Progenitor cell of endocrine pancreas (in vitro differentiated cells): ENCODE measurements at regions not wholly inside any gene's neighbourhood (a gene's known extent, or its start where the extent isn't known, plus 50 kb on each side); places are given as distances from the start of the nearest gene placed in this dataset.
"Not testable (repeated sequence)": the region's sequence is repeated elsewhere in the genome, so short reads cannot be mapped to it uniquely, and the experiment has no call there.

Experiments used
- DNase-seq: peaks from one replicate; pipeline ENCODE4 v3.0.0; 2021; ENCODE audit warnings: low spot score; ENCODE audit not compliant: unreplicated experiment
- H3K27ac Mint-ChIP-seq: 2 replicates; pipeline ENCODE4 v1.8.0; 2021; ENCODE audit warnings: mild to moderate bottlenecking, moderate library complexity, mixed read lengths
- H3K27me3 Mint-ChIP-seq: 2 replicates; pipeline ENCODE4 v1.8.0; 2021; ENCODE audit warnings: mixed read lengths
- H3K36me3 Mint-ChIP-seq: 2 replicates; pipeline ENCODE4 v1.8.0; 2022; ENCODE audit warnings: mixed read lengths; ENCODE audit not compliant: insufficient read depth
- H3K4me1 Mint-ChIP-seq: 2 replicates; pipeline ENCODE4 v1.8.0; 2021; ENCODE audit warnings: low read depth, mixed read lengths
- H3K4me3 Mint-ChIP-seq: 2 replicates; pipeline ENCODE4 v1.8.0; 2021; ENCODE audit warnings: low read depth, mild to moderate bottlenecking, moderate library complexity, mixed read lengths
- H3K9me3 Mint-ChIP-seq: 2 replicates; pipeline ENCODE4 v1.8.0; 2021; ENCODE audit warnings: low read depth, mixed read lengths
- CTCF ChIP-seq: fragments of 200-600 bp; sonication (generic); IDR thresholded peaks from one replicate; pipeline ENCODE4 v1.5.0; 2021; ENCODE audit warnings: antibody characterized with exemption, mild to moderate bottlenecking; ENCODE audit not compliant: unreplicated experiment

- Mint-ChIP-seq H3K27ac (no peak overlapping the region), H3K36me3 (peaks cover 22% of the 10 kb centered on the region), H3K4me1 (peaks cover 2% of the 10 kb centered on the region), H3K9me3 (no peaks in the 10 kb centered on the region), H3K27me3 (no peaks in the 10 kb centered on the region), H3K4me3 (no peak overlapping the region)
- DNase-seq = no peak
- no peak for TF ChIP-seq CTCF
Observed at GRCh38 chr3:51610708-51611107, 60.3 kb upstream of the TEX264 start.

- no peak for DNase-seq
- Mint-ChIP-seq H3K27ac (no peak overlapping the region), H3K4me1 (peaks cover 6% of the 10 kb centered on the region), H3K4me3 (no peak overlapping the region), H3K27me3 (no peaks in the 10 kb centered on the region), H3K9me3 (no peaks in the 10 kb centered on the region), H3K36me3 (no peaks in the 10 kb centered on the region)
- TF ChIP-seq CTCF = no peak
Observed at GRCh38 chr3:51617597-51617996, 53.5 kb upstream of the TEX264 start.

DNA sequence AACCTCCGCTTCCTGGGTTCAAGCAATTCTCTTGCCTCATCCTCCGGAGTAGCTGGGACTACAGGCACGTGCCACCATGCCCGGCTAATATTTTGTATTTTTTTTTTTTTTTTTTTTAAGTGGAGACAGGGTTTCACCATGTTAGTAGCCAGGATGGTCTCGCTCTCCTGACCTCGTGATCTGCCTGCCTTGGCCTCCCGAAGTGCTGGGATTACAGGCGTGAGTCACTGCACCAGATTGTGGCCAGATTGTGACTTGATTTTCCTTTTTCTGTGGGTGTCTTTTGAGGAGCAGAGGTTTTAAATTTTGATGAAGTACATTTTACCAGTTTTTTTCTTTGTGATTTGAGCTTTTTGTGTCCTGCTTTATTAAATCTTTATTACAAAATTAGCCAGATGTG is 53.0 kb upstream of the TEX264 start:
- peak overlapping the region; percentile 18 for H3K27ac Mint-ChIP-seq
- DNase-seq, H3K27me3 Mint-ChIP-seq, H3K36me3 Mint-ChIP-seq, H3K9me3 Mint-ChIP-seq, H3K4me1 Mint-ChIP-seq, H3K4me3 Mint-ChIP-seq: not testable (repeated sequence)

- H3K4me3 Mint-ChIP-seq = no peak overlapping the region
- H3K27ac Mint-ChIP-seq = peak overlapping the region; percentile 18
- no peak for TF ChIP-seq CTCF
Observed at GRCh38 chr3:51618496-51618895, 52.6 kb upstream of the TEX264 start.

DNA sequence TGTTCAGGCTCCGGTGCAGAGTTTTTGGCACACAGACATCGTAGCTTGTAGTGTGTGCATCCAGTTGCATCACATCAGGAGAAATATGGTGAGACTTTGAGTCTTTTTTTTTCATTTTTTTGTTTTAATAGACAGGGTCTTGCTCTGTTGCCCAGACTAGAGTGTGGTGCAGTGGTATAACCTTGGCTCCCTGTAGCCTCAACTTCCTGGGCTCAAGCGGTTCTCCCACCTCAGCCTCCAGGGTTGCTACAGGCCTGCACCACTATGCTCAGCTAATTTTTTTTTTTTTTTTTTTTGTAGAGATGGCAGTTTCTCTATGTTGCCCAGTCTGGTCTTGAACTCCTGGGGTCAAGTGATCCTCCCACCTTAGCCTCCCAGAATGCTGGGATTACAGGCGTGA is 51.1 kb upstream of the TEX264 start:
- no peaks in the 10 kb centered on the region for H3K36me3 Mint-ChIP-seq
- no peak for DNase-seq
- no peak overlapping the region for H3K27ac Mint-ChIP-seq

More at GRCh38 chr3:51618496-51618895, 52.6 kb upstream of the TEX264 start:
- H3K27me3 Mint-ChIP-seq = no peaks in the 10 kb centered on the region
- H3K9me3 Mint-ChIP-seq = no peaks in the 10 kb centered on the region
- DNase-seq = no peak
- H3K36me3 Mint-ChIP-seq = no peaks in the 10 kb centered on the region
- H3K4me1 Mint-ChIP-seq = peaks cover 6% of the 10 kb centered on the region

GRCh38 chr3:51620543-51620942 is 50.5 kb upstream of the TEX264 start:
- TF ChIP-seq CTCF = no peak
- Mint-ChIP-seq H3K4me3 (no peak overlapping the region), H3K9me3 (no peaks in the 10 kb centered on the region), H3K27me3 (no peaks in the 10 kb centered on the region), H3K27ac (peak overlapping the region; percentile 18), H3K36me3 (no peaks in the 10 kb centered on the region), H3K4me1 (peaks cover 6% of the 10 kb centered on the region)
- no peak for DNase-seq

More for the DNA sequence above, 51.1 kb upstream of the TEX264 start:
- no peaks in the 10 kb centered on the region for H3K27me3 Mint-ChIP-seq
- H3K4me3 Mint-ChIP-seq = no peak overlapping the region
- no peak for TF ChIP-seq CTCF
- no peaks in the 10 kb centered on the region for H3K9me3 Mint-ChIP-seq
- peaks cover 6% of the 10 kb centered on the region for H3K4me1 Mint-ChIP-seq
